Thymus (tissue), 11 donors: ENCODE measurements at regions not wholly inside any gene's neighbourhood (a gene's known extent, or its start where the extent isn't known, plus 50 kb on each side); places are given as distances from the start of the nearest gene placed in this dataset.
"Not testable (repeated sequence)": the region's sequence is repeated elsewhere in the genome, so short reads cannot be mapped to it uniquely, and the experiment has no call there.

Experiments used
- DNase-seq, 9 donors: peaks; one replicate each; pipeline ENCODE4 v3.0.0-alpha.2; 2013; ENCODE audit warnings: low spot score in 9 of 9, low read depth in 6 of 9, missing footprints in 1 of 9
- H3K27ac ChIP-seq, 2 donors: one replicate each; pipeline ENCODE4 v1.5.1; 2013; ENCODE audit warnings: control low read depth in 1 of 2, low read depth in 1 of 2, low read length in 1 of 2, mild to moderate bottlenecking in 1 of 2, moderate library complexity in 1 of 2
- H3K27me3 ChIP-seq, 2 donors: one replicate each; pipeline ENCODE4 v1.5.1; 2013; ENCODE audit warnings: low read length in 1 of 2; ENCODE audit not compliant: control insufficient read depth in 2 of 2, insufficient read depth in 1 of 2
- H3K36me3 ChIP-seq, 2 donors: one replicate each; pipeline ENCODE4 v1.5.1; 2013; ENCODE audit warnings: low read length in 1 of 2, mild to moderate bottlenecking in 1 of 2, moderate library complexity in 1 of 2; ENCODE audit not compliant: control insufficient read depth in 2 of 2, insufficient read depth in 2 of 2
- H3K4me1 ChIP-seq, 2 donors: one replicate each; pipeline ENCODE4 v1.5.1; 2013; ENCODE audit warnings: low read length in 2 of 2; ENCODE audit not compliant: control insufficient read depth in 2 of 2, insufficient read depth in 2 of 2
- H3K4me3 ChIP-seq, 2 donors: one replicate each; pipeline ENCODE4 v1.5.1; 2013; ENCODE audit warnings: low read length in 2 of 2, control low read depth in 1 of 2, mild to moderate bottlenecking in 1 of 2
- H3K9me3 ChIP-seq, 2 donors: one replicate each; pipeline ENCODE4 v1.5.1; 2013; ENCODE audit warnings: low read length in 1 of 2, mild to moderate bottlenecking in 1 of 2; ENCODE audit not compliant: control insufficient read depth in 2 of 2, insufficient read depth in 1 of 2
- WGBS: extraction: QIAGEN DNeasy Blood & Tissue Kit; methylation state at CpG from one replicate; pipeline ENCODE4 v1.1.7; 2013; 5-methylcytosine and 5-hydroxymethylcytosine counted together
- donor health status: healthy.

GRCh38 chr1:200265104-200265503 is 144.7 kb downstream of the ZNF281 start:
- DNase-seq: no peak
- no peaks in the 10 kb centered on the region for H3K27me3 ChIP-seq
- no peaks in the 10 kb centered on the region for H3K36me3 ChIP-seq
- WGBS: 99% methylated on average over 1 of the region's 1 CpG
- H3K9me3 ChIP-seq: no peaks in the 10 kb centered on the region
- no peak overlapping the region for H3K4me3 ChIP-seq
- H3K27ac ChIP-seq: no peak overlapping the region
- no peaks in the 10 kb centered on the region for H3K4me1 ChIP-seq

GRCh38 chr1:200263203-200263602 is 146.6 kb downstream of the ZNF281 start:
- DNase-seq: no peak
- H3K27me3 ChIP-seq: no peaks in the 10 kb centered on the region
- no peak overlapping the region for H3K4me3 ChIP-seq
- no peaks in the 10 kb centered on the region for H3K36me3 ChIP-seq
- WGBS: 97% methylated on average over 3 of the region's 3 CpGs
- H3K4me1 ChIP-seq: no peaks in the 10 kb centered on the region
- H3K27ac ChIP-seq: no peak overlapping the region
- no peaks in the 10 kb centered on the region for H3K9me3 ChIP-seq

GRCh38 chr1:200262326-200262965 is 147.4 kb downstream of the ZNF281 start:
- H3K36me3 ChIP-seq: no peaks in the 10 kb centered on the region
- H3K27me3 ChIP-seq: no peaks in the 10 kb centered on the region
- no peaks in the 10 kb centered on the region for H3K9me3 ChIP-seq
- 91% methylated on average over 7 of the region's 7 CpGs for WGBS
- H3K4me3 ChIP-seq: no peak overlapping the region
- no peaks in the 10 kb centered on the region for H3K4me1 ChIP-seq
- no peak overlapping the region for H3K27ac ChIP-seq
- no peak for DNase-seq

GRCh38 chr1:200260597-200261335 is 149.1 kb downstream of the ZNF281 start:
- no peaks in the 10 kb centered on the region for H3K27me3 ChIP-seq
- H3K27ac ChIP-seq: no peak overlapping the region
- WGBS: 96% methylated on average over 5 of the region's 5 CpGs
- no peaks in the 10 kb centered on the region for H3K9me3 ChIP-seq
- DNase-seq: no peak
- H3K4me3 ChIP-seq: no peak overlapping the region
- no peaks in the 10 kb centered on the region for H3K36me3 ChIP-seq
- H3K4me1 ChIP-seq: no peaks in the 10 kb centered on the region

GRCh38 chr1:200258447-200259375 is 151.1 kb downstream of the ZNF281 start:
- no peak overlapping the region for H3K4me3 ChIP-seq
- WGBS: 88% methylated on average over 10 of the region's 10 CpGs
- H3K27me3 ChIP-seq: no peaks in the 10 kb centered on the region
- no peak overlapping the region for H3K27ac ChIP-seq
- H3K4me1 ChIP-seq: no peaks in the 10 kb centered on the region
- DNase-seq: peak in 3 of 9 donors; percentile 7 to 29 (median 14)
- no peaks in the 10 kb centered on the region for H3K36me3 ChIP-seq
- H3K9me3 ChIP-seq: no peaks in the 10 kb centered on the region

- WGBS: 96% methylated on average over 10 of the region's 10 CpGs
- Histone ChIP-seq H3K9me3 (no peaks in the 10 kb centered on the region), H3K27ac (no peak overlapping the region), H3K27me3 (no peaks in the 10 kb centered on the region), H3K4me1 (no peaks in the 10 kb centered on the region), H3K4me3 (no peak overlapping the region), H3K36me3 (no peaks in the 10 kb centered on the region)
- DNase-seq: no peak
Measured at GRCh38 chr1:200257235-200257634, 152.6 kb downstream of the ZNF281 start.

- not testable (repeated sequence) for H3K36me3 ChIP-seq, H3K27me3 ChIP-seq, H3K27ac ChIP-seq, DNase-seq, H3K4me3 ChIP-seq, H3K9me3 ChIP-seq, H3K4me1 ChIP-seq
- WGBS: 96% methylated on average over 9 of the region's 9 CpGs
Measured at GRCh38 chr1:200254602-200255001, 155.2 kb downstream of the ZNF281 start.

GRCh38 chr1:200253774-200254495 is 155.9 kb downstream of the ZNF281 start:
- Histone ChIP-seq H3K4me3 (no peak overlapping the region), H3K36me3 (no peaks in the 10 kb centered on the region), H3K9me3 (no peaks in the 10 kb centered on the region), H3K27ac (no peak overlapping the region), H3K27me3 (no peaks in the 10 kb centered on the region), H3K4me1 (no peaks in the 10 kb centered on the region)
- WGBS: 94% methylated on average over 7 of the region's 7 CpGs
- no peak for DNase-seq
